ENCODE measurements at regions not wholly inside any gene's neighbourhood (a gene's known extent, or its start where the extent isn't known, plus 50 kb on each side); places are given as distances from the start of the nearest gene placed in this dataset.
A peak's percentile ranks its signal among the peaks of the same experiment; 100 is the strongest.
"Not testable (repeated sequence)": the region's sequence is repeated elsewhere in the genome, so short reads cannot be mapped to it uniquely, and the experiment has no call there.

DNA sequence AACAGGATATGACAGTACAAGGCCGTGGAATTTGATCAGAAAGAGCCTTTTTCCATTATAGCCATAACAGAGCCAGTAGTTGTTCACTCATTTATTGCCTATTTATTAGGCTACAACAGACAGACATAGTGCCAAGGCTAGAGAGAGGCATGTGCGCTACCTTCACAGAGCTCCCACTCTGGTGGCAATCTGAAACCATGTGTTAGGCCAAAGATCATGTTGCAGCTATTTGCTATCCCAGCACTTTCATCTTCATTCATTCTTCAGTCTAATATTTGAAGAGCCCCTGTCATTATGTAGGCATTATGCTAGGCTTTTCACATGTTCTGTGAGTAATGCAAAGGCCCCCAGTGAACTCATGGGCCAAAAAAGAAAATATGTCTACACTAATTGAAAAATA is 404.8 kb downstream of the IGSF11 start:
- no peak for DNase-seq

- no peak for DNase-seq
Observed at GRCh38 chr3:118635711-118636110, 398.9 kb downstream of the IGSF11 start.

GRCh38 chr3:118636841-118637240 is 397.8 kb downstream of the IGSF11 start:
- DNase-seq: no peak

- no peak for DNase-seq
Observed at GRCh38 chr3:118637846-118638245, 396.8 kb downstream of the IGSF11 start.

GRCh38 chr3:118641608-118642007 is 393.0 kb downstream of the IGSF11 start:
- DNase-seq: no peak

- DNase-seq: no peak
Observed at GRCh38 chr3:118671192-118671591, 363.5 kb downstream of the IGSF11 start.

GRCh38 chr3:118675305-118675704 is 359.3 kb downstream of the IGSF11 start:
- no peak for DNase-seq

GRCh38 chr3:118678663-118679062 is 356.0 kb downstream of the IGSF11 start:
- not testable (repeated sequence) for DNase-seq

DNA sequence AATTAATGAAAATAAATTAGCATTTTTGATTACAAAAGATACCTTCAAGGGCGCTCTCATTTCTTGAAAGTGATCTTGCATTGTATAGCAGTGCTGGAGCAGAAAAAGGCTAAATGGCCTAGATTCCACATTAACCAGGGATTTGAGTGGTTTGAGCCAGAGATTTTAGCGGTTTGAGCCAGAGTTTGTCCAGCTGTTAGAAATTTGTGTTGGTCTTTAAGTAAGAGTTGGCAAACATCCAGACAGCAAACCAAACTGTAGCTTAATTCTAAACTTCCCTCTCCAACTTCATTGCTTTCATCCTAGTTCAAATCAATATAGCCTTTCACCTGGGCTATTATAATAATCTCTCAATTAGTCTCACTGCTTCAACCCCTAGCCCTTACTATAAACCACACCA is 351.7 kb downstream of the IGSF11 start:
- peak; percentile 48 for DNase-seq

GRCh38 chr3:118683636-118684035 is 351.0 kb downstream of the IGSF11 start:
- no peak for DNase-seq

- no peak for DNase-seq
Observed at GRCh38 chr3:118688396-118688884, 346.2 kb downstream of the IGSF11 start.

- no peak for DNase-seq
Observed at GRCh38 chr3:118692416-118692815, 342.2 kb downstream of the IGSF11 start.

DNA sequence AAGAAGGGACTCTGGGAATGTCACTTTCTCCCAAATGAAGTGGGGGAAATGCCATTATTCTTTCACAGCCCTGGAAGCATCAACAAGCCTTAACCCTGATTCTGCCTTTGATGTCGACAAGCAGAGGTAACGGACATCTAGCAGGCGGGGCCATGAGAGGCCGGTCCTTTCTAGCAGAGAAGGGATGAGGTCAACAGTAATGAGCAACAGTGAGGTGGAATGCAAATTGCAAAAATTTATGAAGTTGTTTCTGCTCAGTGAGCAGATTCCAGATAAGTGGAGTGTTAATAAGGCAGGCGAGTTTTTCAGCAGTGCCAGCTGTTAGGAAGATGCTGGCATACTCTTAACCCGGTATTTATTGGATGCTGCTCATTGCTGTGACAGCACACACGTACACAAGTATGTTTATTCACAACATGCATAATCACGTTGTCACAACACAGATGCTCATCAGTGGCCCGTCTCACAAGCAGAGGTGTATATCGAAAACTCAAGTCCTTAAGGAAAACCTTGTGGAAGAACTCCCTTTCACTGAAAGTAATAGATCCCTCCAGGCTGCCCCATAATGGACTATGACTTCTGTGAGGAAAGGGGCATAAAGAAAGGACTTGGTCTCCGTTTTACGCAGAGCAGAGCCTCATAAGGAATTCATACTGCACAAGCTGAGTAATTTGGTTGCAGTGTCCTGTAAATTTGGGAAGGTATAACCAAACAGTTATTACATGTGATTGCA is 329.0 kb downstream of the IGSF11 start:
- no peak for DNase-seq

GRCh38 chr3:118707991-118708390 is 326.7 kb downstream of the IGSF11 start:
- DNase-seq: no peak

DNA sequence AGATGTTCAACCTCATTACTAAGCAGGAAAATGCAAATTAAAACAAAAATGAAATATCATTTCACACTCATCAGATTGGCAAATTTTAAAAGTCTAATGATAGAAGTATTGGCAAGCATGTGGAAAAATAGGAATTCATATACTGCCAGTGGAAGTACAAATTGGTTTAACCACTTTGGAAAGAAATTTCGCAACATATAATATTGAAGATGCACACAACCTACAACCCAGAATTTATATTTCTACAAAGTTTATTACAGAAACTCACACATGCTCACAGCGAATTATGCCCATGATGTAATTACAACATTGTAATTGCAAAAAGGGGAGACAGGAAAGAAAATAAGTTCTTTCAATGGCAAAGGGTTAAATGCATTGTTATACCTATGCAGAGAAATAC is 324.1 kb downstream of the IGSF11 start:
- no peak for DNase-seq

- DNase-seq: no peak
Observed at GRCh38 chr3:118713502-118714207, 321.0 kb downstream of the IGSF11 start.

DNA sequence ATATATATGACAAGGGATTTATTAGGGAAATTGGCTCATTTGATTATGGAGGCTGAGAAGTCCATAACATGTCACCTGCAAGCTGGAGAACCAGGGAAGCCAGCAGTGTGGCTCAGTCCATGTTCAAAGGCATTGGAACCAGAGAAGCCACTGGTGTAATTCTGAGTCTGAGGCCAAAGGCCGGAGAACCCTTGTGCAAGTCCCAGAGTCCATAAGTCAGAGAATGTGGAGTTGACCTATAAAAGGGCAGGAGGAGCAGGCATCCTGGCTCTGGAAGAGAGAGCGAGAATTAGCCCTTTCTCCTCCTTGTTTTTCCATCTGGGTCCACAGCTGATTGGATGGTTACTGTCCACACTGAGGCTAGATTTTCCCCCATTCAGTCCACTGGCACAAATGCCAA is 319.8 kb downstream of the IGSF11 start:
- no peak for DNase-seq

DNA sequence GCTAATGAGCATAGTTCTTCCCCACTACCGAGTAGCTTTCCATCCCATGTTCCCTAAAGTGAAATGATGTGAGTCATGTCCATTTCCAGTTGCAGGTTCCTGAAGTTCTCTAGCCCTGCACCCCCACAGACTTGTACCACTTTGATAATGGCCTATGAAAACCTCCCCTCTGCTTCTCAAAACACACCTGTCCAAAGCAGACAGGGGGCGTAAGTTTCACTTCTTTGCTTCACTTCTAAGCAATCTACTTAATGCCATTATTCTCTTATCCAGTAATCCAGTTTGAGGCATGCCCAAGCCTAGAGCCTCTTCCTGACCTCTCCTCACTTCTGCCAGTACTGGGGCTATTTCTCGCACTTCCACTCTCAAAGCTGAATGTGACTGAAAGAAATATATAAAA is 305.1 kb downstream of the IGSF11 start:
- no peak for DNase-seq

DNA sequence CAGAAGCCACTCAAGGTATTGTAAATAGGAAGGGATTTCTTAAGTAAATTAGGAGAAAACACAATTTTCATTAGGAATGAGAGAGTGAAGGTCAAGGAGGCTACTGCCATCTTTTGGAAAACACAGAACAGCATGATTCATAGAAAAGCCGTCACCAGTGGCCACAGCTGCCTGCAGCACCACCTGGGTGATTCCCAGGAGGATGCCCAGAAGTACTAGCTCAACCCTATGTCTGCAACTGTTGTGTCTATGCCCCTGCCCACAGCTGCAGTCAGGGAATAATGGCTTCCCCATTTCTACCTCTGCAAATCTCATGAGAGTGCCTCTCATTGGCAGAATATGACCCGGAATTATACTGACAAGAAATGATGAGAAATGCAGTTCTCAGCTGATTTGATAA is 300.0 kb downstream of the IGSF11 start:
- DNase-seq: no peak

GRCh38 chr3:118736107-118736506 is 298.5 kb downstream of the IGSF11 start:
- no peak for DNase-seq

DNA sequence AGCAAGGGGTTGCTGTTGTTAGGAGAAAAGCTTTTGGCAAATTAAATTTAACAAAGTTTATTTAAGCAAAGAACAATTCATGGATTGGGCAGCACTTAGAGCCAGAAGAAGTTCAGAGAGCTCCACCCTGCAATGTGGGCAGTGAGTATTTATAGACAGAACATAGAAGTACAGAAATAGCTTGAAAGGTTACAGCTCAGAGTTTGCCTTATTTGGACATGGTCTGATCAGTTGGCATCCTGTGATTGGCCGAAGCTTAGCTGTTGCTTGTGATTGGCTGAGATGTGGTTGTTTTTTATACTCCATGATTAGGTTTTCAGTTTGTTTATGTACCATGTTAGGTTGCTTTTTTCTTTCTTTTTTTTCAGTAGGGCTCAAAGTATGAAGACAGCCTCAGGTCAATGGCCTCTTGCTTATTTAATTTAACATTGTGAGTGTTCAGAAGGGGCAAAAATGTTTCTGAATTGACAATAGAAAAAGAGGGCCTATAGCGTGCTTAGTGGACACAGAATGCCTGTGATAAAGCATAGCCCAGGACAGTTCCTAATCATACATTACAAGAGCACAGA is 293.8 kb downstream of the IGSF11 start:
- no peak for DNase-seq

DNA sequence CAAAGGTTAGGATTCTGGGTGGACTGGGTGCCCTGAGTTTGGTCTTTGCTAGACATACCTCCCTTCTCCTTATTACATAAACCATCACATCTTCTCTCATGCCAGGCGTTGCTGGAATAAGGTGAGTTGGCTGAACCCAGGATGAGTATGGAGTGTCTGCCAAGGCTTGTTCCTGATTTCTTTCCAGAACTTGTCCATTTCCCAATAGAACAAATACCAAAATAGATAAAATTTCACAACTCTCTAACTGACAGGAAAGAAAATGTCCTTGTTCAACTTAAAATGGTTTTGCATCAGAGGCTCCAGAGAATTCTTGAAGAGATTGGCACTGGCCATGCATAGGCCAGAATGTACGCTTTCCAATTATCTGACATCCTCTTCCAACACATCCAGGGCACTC is 291.9 kb downstream of the IGSF11 start:
- no peak for DNase-seq

DNA sequence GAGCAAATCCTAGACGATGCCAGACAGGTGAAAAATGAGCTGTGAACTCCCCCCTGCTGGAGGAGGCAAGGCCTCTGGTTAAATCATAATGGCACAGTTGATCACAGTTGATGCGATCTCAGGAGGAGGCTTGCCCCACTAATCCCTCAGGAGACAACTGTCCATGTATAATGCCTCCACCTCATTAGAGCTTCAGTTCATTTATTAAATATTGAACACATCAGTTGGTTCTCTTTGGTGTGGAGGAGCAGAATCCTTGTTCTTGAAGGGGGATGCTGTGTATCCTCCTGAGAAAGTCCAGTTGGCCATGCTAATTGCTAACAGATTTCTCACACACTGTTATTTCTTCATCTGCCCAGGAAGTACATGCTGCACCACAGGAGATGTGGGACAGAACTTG is 290.5 kb downstream of the IGSF11 start:
- no peak for DNase-seq

Data from hindlimb muscle (tissue), 1 donor.